Embryonic facial prominence (tissue), 1 donor: ENCODE measurements at regions not wholly inside any gene's neighbourhood (a gene's known extent, or its start where the extent isn't known, plus 50 kb on each side); places are given as distances from the start of the nearest gene placed in this dataset.

Experiments
- DNase-seq: peaks from one replicate; pipeline ENCODE4 v3.0.0-alpha.2; 2016; ENCODE audit errors: extremely low spot score

- no peak for DNase-seq
Measured at GRCh38 chr20:59403261-59403961, 103.0 kb downstream of the EDN3 start.

GRCh38 chr20:59403962-59404314 lies 103.5 kb downstream of the EDN3 start:
- no peak for DNase-seq

GRCh38 chr20:59404749-59405148 lies 104.3 kb downstream of the EDN3 start:
- DNase-seq: no peak

- DNase-seq: no peak
Measured at GRCh38 chr20:59405226-59406200, 105.1 kb downstream of the EDN3 start.

- DNase-seq: no peak
Measured at GRCh38 chr20:59406446-59406845, 106.0 kb downstream of the EDN3 start.

GRCh38 chr20:59411170-59411569 lies 110.8 kb downstream of the EDN3 start:
- DNase-seq: no peak

GRCh38 chr20:59411589-59411988 lies 111.2 kb downstream of the EDN3 start:
- no peak for DNase-seq

GRCh38 chr20:59412181-59412580 lies 111.8 kb downstream of the EDN3 start:
- no peak for DNase-seq

- no peak for DNase-seq
Measured at GRCh38 chr20:59412875-59413284, 112.5 kb downstream of the EDN3 start.

- DNase-seq: no peak
Measured at GRCh38 chr20:59413326-59413865, 113.0 kb downstream of the EDN3 start.

- no peak for DNase-seq
Measured at GRCh38 chr20:59414936-59415623, 114.7 kb downstream of the EDN3 start.

GRCh38 chr20:59416916-59417315 lies 116.5 kb downstream of the EDN3 start:
- DNase-seq: no peak

GRCh38 chr20:59421089-59421488 lies 120.7 kb downstream of the EDN3 start:
- DNase-seq: no peak

GRCh38 chr20:59421920-59422637 lies 121.7 kb downstream of the EDN3 start:
- peak; percentile 38 for DNase-seq

- no peak for DNase-seq
Measured at GRCh38 chr20:59422872-59423544, 122.6 kb downstream of the EDN3 start.

GRCh38 chr20:59424976-59425375 lies 124.6 kb downstream of the EDN3 start:
- DNase-seq: no peak

- DNase-seq: no peak
Measured at GRCh38 chr20:59425572-59425971, 125.2 kb downstream of the EDN3 start.

- no peak for DNase-seq
Measured at GRCh38 chr20:59428006-59428405, 127.6 kb downstream of the EDN3 start.

GRCh38 chr20:59428441-59429205 lies 128.2 kb downstream of the EDN3 start:
- DNase-seq: no peak

- no peak for DNase-seq
Measured at GRCh38 chr20:59429396-59429795, 129.0 kb downstream of the EDN3 start.
